Choroid plexus epithelial cell (primary cell): ENCODE measurements at regions not wholly inside any gene's neighbourhood (a gene's known extent, or its start where the extent isn't known, plus 50 kb on each side); places are given as distances from the start of the nearest gene placed in this dataset.

Experiments used
- DNase-seq: peaks from one replicate; pipeline ENCODE4 v3.0.0-alpha.2; 2010; ENCODE audit warnings: low read depth
- H3K4me3 ChIP-seq: 2 replicates; pipeline ENCODE4 v1.5.1; 2011; ENCODE audit warnings: low read depth, mild to moderate bottlenecking, control low read depth, low read length, moderate library complexity
- TF ChIP-seq, protein P1 (sequence below): conservative IDR thresholded peaks from 2 replicates; pipeline ENCODE4 v1.5.1; 2011; ENCODE audit warnings: low read depth, mild to moderate bottlenecking, control low read depth, inconsistent platforms, low read length, moderate library complexity

DNA sequence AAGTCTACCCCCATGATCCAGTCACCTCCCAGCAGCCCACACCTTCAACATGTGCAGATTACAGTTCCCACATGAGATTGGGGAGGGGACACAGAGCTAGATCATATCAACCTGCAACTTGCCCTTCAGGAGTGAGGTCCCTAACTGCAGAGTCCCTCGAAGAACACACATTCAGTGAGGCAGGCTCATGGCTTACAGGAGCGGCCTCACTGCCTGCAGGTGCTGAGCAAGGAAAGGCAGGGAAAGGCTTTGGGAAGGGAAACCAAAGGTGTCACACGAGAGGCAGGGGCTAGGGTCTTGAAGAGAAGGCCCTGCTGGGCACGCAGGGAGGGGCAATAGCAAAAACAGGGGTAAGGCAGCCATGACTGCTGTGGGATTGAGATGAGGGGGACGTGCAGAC is 182.4 kb upstream of the CHRNA7 start:
- no peak overlapping the region for H3K4me3 ChIP-seq
- TF ChIP-seq, protein P1, sequence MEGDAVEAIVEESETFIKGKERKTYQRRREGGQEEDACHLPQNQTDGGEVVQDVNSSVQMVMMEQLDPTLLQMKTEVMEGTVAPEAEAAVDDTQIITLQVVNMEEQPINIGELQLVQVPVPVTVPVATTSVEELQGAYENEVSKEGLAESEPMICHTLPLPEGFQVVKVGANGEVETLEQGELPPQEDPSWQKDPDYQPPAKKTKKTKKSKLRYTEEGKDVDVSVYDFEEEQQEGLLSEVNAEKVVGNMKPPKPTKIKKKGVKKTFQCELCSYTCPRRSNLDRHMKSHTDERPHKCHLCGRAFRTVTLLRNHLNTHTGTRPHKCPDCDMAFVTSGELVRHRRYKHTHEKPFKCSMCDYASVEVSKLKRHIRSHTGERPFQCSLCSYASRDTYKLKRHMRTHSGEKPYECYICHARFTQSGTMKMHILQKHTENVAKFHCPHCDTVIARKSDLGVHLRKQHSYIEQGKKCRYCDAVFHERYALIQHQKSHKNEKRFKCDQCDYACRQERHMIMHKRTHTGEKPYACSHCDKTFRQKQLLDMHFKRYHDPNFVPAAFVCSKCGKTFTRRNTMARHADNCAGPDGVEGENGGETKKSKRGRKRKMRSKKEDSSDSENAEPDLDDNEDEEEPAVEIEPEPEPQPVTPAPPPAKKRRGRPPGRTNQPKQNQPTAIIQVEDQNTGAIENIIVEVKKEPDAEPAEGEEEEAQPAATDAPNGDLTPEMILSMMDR, result no peak
- no peak for DNase-seq

DNA sequence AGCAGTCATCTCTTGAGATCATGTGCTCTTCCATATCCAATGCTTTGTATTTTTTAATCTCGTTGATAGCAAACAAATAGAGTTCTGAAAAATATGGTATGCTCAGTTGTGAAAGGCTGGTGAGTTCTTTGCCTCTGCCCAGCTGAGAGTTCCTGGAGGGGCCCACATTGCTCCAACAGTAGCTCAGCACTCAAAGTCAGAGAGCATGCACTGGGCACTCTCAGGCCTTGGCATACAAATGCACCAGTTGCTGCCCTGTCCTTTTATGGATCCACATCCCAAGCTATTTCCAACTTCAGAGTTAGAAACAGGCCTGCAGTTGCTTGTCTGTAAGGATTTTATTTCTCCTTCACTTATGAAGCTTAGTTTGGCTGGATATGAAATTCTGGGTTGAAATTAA is 181.7 kb upstream of the CHRNA7 start:
- no peak overlapping the region for H3K4me3 ChIP-seq
- TF ChIP-seq, protein P1, result no peak
- no peak for DNase-seq

DNA sequence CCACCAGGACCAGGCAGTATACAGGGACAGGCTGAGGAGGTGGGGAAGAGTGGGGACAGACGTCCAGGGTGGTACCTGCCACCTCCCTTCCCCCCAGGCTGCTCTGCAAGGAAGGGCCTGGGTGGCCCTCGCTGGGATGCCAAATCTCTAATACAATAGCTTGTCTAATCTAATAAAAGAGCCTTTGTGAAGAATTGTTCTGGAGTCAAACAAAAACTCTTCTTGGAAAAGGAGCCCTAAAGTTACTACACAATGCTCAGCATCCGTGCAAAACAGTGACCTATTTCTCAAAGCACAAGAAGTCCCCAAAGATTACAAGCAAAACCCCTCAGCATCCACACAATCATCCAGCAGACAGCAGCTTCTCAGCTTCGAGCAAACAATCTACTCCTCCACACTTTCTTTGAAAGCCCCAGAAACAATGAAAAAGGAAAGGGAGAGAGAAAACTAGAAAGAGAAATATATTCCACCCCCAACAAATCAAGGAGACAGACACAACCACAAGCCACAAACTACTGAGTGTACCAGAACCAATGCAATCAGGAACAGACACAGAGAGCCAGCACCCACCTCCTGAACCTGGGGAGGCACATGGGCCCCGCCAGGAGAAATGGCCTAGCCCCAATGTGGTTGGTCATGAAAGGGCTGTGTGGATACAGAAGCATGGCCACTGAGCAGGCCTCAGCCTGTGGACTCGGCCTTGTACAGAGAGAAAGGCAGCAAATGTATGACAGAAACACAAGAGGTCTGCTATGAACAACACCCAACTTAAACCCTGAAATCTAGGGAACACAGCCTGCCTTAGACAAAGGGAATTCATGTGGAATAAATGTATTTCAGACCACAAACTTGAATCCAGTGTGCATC is 177.1 kb upstream of the CHRNA7 start:
- DNase-seq, result no peak
- no peak overlapping the region for H3K4me3 ChIP-seq
- TF ChIP-seq, protein P1, result no peak

DNA sequence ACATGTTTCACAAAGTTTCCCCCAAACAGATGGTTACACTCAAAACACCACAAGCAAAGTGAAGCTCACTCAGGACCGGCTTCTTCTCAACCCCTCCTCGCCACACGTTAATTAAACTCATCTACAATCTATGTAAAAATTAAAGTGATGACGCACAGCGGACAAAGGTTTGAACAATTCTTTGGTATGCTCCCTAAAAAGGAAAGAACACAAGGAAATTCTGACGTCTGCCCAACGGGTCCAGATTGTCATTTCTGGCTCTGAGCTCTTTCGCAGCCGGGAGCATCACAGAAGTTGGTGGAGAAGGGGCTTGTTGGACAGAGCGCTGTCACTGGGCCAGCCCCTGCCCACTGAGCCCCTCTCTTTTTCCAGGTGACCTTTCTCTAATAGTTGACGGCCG is 173.7 kb upstream of the CHRNA7 start:
- H3K4me3 ChIP-seq, result no peak overlapping the region
- TF ChIP-seq, protein P1, result no peak
- DNase-seq, result no peak

DNA sequence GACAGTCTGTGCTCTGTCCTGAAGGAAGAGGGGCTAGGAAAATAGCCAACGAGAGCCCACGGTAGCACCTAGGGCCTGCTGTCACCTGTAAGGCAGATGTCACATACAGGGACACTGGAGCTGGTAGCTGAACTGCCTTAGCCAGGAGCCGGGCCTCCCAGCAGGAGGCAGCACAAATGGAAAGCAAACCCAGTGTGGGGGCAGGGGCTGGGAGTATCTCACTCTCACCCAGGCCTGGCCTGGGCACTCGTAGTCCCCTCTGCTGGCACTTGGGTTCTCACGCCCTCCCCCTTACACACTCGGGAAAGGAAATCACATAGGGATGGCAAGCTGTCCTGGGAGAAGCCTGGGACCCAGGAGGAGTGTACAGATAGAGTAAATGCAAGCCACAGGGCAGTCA is 173.1 kb upstream of the CHRNA7 start:
- no peak overlapping the region for H3K4me3 ChIP-seq
- TF ChIP-seq, protein P1, result no peak
- no peak for DNase-seq

DNA sequence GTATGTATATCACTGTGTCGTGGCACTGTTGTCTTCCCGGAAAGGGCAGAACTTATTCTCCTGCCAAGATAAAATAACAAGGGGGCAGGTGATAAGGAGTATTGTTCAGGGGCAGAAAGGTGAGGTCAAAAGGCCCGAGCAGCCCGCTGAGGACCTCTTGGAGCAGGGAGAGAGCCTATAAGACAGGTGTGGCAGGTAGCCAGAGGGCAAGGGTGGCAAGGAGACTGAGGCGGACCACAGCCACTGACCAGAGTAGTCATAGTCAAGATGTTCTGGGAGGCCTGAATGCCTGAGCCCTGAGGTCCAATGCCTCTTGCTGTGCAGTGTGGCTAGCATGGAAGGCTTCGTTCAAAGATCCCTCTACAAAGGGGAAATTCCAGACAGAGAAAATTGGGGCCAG is 172.3 kb upstream of the CHRNA7 start:
- no peak overlapping the region for H3K4me3 ChIP-seq
- TF ChIP-seq, protein P1, result no peak
- no peak for DNase-seq

DNA sequence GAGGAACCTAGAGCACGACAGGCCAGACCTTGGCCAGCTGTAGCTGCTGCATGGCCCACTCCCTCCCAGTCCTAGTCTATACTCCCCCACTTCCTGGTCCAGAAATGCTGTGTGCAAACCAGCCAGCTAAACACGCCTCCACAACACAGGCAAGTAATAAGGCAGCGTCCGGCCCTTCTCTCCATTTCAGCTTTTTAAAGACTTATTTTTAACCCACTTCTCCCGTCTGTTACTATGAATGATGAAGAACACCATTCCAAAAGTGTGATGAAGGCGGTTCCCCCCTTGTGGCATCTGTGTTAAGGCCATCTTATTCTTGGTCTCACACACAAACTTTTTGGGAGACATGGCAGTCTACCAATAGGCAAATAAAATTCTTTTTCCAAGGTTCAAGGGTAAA is 164.1 kb upstream of the CHRNA7 start:
- TF ChIP-seq, protein P1, result no peak
- H3K4me3 ChIP-seq, result no peak overlapping the region
- no peak for DNase-seq
